COLO668 (cell line): ENCODE measurements at regions not wholly inside any gene's neighbourhood (a gene's known extent, or its start where the extent isn't known, plus 50 kb on each side); places are given as distances from the start of the nearest gene placed in this dataset.
A peak's percentile ranks its signal among the peaks of the same experiment; 100 is the strongest.

Source experiments
- DNase-seq: peaks from one replicate; lab custom pipeline; 2025; ENCODE audit not compliant: unreplicated experiment; lab: John Stamatoyannopoulos, UW

DNA sequence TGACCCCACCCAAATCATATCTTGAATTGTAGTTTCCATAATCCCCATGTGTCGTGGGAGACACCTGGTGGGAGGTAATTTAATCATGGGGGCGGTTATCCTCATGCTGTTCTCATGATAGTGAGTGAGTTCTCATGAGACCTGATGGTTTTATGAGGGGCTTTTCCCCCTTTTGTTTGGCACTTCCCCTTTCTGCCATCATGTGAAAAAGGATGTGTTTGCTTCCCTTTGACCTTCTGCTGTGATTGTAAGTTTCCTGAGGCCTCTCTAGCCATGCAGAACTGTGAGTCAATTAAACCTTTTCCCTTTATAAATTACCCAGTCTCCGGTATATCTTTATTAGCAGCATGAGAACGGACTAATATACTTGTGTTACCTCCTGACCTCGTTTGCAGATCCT, 156.6 kb upstream of the MTNR1B start:
- DNase-seq, result no peak

DNA sequence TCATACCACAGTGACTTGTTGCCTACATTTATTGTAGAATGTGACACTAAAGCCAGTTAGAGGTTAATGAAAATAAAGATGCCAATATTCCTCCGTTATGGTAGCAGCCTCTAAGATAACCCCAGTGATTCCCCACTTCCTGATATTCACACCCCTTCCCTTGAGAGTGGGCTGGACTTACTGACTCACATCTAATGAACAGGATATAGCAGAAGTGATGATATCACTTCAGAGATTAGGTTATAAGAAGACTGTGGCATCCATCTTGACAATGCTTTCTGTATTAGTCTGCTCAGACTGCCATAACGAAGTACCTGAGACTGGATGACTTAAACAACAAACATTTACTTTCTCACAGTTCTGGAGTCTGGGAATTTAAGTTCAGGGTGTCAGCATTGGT, 149.6 kb upstream of the MTNR1B start:
- DNase-seq, result no peak

DNA sequence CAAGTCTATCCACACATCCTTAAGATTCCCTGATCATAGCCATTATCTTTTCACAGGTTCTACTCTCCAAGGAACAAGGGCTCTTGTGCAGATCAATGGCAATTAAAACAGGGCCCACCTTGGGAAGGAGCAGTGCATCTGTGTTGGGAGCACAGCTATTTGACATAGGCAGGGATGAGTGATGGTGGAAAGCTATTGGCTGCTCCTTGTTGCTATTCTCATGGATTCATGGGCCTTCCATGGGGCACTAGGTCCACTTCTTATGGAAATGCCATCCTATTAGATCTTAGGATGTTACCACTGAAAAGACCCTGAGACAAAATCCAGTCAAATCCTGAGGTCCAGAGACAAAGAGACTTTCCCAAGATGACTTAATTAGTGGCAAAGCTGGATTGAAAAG, 148.6 kb upstream of the MTNR1B start:
- DNase-seq, result no peak

DNA sequence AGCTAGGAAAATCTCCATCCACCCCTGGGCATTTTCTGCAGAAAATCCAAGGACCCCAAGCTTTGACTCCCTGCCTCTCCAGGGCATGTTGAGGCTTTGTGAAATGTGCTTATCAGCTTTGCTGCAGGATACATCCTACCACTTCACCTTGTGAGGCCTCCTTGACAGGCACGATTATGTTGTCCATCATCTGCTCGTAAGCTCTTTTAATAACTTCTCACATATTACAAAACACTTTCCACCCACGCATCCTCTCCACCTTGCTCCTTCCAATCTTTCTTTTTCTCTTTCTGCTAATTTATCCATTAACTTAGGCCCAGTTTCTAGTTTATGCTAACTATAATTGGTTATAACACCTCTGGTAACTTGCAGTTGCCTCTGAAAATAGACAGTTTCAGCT, 147.0 kb upstream of the MTNR1B start:
- DNase-seq, result no peak

DNA sequence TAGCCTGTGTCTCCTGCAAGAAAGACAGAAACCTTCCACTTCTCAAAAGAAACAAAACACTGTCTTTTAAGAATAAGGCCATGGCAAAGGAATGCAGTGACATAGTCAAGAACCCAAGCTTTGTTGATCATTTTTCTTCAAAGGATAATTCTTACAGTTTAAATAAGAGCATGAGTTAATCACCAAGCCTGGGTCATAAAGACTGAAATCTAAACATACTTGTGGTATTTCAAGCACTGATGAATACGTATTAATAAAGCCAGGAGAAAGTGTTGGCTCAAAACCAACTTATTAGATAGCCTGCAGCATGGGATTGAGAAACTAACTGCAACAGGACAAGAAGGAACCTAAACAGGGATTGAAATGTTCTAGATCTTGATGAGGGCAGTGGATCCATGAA, 143.3 kb upstream of the MTNR1B start:
- DNase-seq, result no peak

DNA sequence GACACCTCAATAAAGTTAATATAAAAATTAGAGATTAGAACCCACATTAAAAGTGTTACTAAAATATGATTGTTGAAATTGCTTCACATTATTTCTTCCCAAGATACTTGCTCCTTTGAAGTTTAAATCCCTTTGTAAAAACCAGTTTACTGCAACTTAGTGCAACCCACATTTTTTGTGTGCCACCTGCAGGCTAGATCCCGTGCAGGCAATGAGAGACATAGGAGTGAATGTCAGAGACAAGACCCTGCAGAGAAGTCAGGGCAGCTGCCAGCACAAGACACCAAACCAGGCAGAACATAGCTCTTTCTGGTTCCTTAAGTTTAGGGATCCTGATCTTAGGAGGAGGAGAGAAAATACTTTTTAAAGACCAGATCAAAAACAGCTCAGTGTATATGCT, 142.8 kb upstream of the MTNR1B start:
- DNase-seq, result no peak

DNA sequence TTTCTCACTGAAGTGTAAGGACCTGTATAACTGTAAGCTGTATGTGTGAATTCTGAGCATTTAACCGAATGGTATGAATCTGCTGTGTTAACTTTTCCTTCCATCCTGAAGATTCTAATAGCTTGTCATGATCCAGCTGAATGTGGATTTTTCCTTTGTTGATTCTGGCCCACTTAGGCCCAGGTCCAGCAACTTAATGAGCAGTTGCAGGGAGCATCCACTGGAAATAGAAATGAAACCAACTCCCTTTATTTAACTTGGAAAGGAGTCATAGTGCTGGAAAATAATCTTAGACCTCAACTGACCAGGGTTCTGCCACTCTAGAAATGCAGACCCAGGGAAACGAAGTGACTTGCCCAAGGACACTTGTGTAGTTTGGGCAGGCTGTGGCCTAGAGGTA, 142.3 kb upstream of the MTNR1B start:
- no peak for DNase-seq

DNA sequence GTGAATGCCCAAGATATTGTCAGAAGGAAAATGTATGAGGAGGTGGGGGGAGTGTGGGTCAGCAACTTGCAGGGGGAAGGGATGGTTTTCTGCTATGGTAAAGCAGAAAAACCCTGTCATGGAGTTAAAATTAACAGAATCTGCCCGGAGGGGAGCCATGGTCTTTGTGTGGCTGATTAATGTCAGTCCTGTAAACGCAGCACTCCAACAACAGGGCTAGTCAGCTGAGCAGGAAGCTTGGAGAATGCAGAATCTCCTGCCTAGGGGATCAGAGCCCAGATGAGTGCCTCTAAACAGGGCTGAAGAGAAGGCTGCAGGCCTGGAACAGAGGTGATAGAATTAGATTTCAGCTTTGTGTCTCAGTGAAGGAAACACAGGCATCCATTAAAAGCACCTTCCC, 140.9 kb upstream of the MTNR1B start:
- no peak for DNase-seq

DNA sequence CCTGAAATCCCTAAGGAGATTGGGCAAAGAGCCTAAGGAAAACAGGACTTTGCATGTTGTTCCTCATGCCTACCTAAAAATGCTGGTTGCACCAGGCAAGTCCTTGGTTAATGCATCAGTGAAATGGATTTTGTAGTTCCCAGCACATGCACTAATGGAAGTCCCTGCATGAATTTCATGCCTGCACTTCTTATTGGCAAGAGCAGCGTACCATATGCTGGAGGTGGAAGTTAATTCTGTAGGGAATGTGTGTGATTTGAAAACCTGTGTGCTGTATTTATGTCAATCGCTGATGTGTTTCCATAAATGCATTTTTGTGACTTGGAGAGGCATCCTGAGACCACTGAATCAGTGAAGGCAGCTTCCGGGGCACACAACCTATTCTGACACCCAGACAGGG, 140.3 kb upstream of the MTNR1B start:
- no peak for DNase-seq

DNA sequence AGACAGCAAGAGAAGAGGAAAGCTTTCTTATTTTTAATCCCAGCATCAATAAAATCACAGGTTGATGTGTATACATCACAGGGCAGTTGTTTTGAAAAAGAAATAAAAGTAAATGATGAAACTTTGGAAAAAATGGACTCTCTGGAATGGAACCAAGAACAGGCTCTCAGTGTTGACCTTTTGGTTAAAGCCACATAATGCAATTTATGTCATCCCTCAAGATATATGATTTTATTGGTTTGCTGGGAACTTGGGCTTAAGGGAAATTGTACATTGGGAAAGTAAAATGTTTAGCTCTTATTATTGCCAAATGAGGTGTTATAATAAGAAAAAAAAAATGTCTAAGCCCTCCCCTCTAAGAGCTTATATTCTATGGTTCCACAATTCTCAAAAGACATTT, 139.8 kb upstream of the MTNR1B start:
- no peak for DNase-seq

DNA sequence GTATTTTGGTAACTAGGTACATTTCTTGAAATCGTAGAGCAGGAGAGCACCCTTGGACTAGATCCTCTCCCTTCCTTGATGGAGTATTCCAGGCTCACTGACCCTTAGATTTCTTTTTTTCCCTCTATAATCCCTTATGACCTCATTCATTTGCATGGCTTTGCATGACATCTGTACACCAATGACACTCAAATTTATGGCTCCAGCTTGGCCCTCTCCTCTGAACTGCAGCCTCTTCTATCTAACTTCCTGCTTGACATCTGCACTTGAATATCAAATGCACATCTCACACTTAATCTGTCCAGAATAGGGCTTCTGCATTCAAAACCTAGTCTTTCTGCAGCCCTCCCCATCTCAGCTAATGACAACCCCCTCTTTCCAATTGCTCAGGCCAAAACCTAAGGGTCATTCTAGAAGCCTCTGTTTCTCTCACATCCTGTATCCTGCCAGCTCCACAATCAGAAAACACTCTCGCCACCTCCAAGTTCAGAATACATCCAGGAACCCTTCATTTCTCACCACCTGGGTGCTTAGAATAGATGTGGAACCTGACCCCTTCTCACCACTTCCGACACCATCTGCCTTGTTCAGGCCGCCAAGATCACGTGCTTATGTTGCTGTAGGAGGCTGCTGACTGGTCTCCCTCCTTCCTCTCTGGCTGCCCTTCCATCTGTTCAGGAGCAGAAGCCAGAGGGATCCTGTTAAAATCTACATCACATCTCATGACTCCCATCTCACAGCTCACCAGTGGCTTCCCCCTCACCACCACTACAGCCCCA, 138.9 kb upstream of the MTNR1B start:
- DNase-seq, result peak; percentile 50

DNA sequence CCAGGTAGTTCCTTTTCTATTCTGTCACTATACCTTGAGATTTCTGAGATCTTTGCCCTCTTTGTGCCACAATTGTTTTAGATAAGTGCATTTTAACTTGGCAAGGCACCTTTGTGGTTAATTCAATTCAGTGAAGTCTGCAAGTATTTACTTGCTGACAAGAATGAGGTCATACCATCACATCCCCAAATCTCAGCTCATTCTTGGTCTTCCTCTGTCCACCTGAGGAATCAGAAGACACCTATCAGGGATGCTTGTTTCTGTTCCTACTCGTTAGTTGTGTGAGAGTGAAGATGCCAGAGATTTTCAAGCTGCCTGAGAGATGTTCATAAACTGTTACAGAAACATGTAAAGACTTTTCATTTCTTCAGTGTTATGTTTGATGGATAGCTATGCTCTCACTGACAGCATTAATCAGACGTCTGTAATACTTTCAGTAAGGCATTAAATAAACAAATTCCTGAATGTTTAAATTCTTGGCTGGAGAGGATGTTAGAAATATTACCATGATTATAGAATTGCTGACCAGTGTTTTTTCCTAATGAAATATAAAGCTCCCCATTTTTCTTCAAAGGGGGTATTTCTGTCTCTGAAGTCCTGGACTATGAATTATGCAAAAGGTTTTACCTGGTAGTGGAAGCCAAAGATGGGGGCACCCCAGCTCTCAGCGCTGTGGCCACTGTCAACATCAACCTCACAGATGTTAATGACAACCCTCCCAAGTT, 135.0 kb upstream of the MTNR1B start:
- no peak for DNase-seq

DNA sequence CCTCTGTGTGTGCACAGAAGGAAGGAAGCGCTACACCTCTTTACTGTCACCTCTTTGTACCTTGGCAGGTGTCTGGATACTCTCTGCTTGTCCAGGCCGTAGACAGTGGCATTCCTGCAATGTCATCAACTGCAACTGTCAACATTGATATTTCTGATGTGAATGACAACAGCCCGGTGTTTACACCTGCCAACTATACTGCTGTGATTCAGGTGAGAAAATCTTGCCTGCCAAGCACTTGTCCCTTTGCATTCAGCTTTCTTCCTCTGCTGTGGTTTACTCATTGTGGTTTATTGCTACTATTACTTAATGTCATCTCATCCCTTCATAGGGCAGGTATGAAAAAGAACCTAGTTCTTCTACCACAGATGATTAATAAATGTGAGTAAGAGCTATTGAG, 131.9 kb upstream of the MTNR1B start:
- peak; percentile 53 for DNase-seq

DNA sequence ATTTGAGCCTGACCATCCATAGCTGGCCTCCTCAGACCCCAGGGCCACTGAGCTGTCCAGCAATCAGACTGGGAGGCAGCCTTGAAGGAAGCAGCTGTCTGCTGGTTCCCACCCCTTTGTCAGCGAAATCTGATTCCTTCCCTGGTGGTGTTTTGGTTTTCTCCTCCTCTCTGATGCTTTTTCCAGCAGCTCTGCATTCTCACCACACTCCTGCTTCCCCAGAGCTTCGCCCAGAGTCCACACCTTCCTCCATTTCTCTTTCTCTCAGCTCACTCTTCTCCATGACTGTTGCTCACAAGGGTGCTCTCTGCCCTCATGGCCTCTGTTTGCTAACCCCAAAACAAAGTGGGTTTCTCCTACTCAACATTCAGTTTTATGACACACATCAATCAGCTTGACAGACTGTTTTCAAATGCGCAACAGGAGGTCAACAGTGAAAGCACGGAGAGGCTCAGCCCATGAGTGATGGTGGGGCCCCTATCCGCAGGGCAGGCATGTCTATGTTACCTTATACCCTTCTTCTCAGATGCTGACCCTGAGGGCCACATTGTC, 130.6 kb upstream of the MTNR1B start:
- DNase-seq, result peak; percentile 80

DNA sequence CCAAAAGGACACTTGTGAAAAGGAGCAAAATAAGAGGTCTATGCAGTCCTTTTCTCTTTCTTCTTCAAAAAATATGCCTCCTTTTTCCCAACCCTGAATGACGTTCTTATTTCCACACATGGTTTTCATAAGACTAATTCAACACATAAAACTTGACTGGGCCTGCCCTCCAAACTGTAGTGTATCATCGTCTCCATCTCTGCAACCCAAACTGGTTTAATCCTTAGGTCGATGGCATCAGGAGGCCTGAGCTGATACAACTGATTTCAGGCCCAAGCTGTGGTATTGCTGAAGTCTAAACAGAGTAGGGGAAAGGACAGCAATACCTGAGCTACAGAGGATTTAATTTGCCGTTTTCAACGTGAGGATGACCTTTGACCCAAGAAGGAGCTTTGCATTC, 130.0 kb upstream of the MTNR1B start:
- DNase-seq, result peak; percentile 25

DNA sequence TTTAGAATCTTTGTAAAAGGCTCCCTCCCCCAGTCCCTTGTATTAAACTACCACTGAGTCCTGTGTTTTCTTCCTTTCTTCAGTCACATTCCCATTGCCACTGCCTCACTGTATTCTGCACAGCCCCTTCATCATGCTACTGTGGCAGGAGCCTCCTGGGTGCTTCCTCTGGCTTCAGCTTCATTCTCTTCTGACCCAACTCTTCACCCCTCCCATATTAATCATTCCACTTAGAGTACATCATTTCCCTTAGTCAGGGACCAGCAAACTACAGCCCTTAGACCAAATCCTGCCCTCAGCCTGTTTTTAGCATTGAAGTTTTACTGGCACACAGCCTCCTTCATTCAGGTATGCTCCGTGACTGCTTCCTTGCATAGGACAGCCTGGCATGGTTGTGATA, 127.7 kb upstream of the MTNR1B start:
- DNase-seq, result no peak

DNA sequence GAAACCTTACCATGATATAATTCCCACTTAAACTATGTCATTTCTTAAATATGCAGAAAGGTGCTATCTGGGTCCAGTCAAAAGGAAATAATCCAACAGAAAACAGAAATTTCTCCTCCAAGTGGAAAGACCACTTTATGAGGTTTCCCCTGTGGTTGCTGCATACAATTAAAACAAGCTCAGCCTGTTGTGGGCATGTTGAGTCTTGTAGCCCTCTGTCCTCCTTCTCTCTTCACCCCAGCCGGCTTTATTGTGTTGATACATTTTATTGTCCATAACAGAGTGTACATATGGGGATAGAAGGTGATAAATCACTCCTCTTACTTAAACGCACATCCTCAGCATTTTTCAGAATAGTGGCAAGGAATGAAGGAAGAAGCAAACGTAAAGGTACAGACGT, 126.0 kb upstream of the MTNR1B start:
- DNase-seq, result peak; percentile 43

DNA sequence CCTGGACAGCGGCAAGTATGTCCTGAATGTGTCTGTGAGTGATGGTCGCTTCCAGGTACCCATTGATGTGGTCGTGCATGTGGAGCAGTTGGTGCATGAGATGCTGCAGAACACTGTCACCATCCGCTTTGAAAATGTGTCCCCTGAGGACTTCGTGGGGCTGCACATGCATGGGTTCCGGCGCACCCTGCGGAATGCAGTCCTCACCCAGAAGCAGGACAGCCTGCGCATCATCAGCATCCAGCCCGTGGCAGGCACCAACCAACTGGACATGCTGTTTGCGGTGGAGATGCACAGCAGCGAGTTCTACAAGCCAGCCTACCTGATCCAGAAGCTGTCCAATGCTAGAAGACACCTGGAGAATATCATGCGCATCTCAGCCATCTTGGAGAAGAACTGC, 125.3 kb upstream of the MTNR1B start:
- DNase-seq, result no peak

DNA sequence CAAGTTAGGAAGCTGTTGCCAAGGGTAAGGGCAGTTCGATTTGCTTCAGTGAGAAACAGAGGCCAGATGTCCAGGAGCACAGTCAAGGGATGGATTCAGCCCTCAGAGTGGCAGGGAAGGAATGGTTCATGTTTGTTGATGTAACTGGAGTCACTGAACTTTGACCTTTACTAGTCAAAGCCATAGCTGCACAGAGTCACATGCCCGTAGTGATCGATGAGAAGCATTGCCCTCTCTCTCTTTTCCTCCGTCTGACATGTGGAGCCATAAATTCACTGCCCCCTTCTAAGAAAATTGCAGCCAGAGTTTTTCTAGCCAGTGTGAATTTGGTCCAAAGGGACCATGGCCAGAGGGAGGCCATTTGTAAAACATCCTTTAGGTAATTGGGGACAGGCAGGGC, 124.1 kb upstream of the MTNR1B start:
- no peak for DNase-seq

DNA sequence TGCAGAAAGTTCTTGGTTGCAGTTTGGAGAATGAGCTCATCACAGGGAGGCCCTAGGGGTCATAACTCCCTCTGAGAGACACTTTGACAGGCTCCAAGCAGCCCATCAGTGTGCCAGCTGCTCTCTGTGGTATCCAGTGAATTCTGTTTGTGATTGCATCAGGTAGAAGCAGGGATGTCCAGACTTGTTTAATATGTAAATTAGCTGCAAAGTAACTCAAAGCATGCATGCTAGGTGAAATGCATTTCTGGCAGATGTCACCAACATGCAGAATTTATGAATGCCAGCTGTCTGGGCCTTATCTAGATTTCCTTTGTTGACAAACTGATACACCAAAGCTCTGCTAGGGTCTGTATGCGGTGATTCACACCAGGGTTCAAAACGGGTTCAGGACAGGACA, 123.6 kb upstream of the MTNR1B start:
- DNase-seq, result peak; percentile 56

DNA sequence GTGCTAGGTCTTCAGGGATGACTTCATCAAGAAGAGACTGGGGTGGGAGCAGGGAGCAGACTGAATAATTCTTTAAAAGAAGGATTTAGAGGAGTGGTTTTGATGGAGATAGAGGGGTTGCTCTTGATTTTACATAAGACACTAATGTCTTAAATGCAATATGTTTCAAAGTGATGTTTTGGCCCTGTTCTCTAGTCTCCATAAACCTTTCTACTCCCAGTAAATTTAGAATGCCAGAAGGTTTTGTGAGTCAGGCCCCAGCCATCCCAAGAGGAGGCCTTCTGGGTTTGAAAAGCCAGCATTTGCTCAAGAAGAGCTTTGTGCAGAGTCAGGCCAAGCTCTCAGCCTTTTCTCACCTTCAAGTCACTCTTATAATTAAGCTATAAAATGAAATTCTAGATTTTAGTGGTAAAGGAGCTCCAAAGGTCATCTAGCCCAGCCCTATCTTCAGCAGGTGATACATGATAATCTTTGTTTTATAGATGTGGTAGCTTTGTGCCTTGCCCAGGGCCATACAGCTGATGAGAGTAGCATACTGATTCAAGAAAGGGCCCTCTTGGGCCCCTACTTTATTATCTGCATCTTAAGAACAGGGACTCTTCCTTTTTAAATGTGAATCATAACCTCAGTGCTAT, 122.8 kb upstream of the MTNR1B start:
- no peak for DNase-seq

DNA sequence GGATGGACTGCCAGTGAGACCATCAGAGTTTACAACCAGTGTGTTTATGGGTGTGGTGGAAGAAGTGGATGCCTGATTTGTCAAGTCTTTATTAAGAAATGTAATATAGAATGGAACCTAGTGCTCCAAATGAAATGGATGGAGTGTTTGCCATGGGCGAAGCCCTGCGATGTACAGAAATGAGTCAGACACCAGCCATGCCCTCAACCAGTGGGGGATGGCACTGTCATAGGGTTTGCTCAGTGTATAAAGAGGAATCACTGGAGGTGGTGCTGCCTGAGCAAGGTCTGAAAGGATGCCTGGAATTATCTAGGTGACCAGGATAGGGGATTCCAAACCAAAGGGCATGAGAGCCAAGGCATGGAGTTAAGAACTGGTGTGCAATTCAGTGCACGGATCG, 120.9 kb upstream of the MTNR1B start:
- DNase-seq, result peak; percentile 26
